GM18505 (cell line): ENCODE measurements at regions not wholly inside any gene's neighbourhood (a gene's known extent, or its start where the extent isn't known, plus 50 kb on each side); places are given as distances from the start of the nearest gene placed in this dataset.

Source experiments
- ATAC-seq: cut with Tn5 transposase; IDR thresholded peaks from one replicate; pipeline ENCODE4 v1.9.1; 2021; ENCODE audit not compliant: unreplicated experiment
- POLR2A ChIP-seq: IDR thresholded peaks from 4 replicates; pipeline ENCODE4 v1.6.1; 2011; ENCODE audit warnings: borderline replicate concordance; ENCODE audit not compliant: insufficient read depth, insufficient read length; ENCODE audit errors: extremely low read depth

DNA sequence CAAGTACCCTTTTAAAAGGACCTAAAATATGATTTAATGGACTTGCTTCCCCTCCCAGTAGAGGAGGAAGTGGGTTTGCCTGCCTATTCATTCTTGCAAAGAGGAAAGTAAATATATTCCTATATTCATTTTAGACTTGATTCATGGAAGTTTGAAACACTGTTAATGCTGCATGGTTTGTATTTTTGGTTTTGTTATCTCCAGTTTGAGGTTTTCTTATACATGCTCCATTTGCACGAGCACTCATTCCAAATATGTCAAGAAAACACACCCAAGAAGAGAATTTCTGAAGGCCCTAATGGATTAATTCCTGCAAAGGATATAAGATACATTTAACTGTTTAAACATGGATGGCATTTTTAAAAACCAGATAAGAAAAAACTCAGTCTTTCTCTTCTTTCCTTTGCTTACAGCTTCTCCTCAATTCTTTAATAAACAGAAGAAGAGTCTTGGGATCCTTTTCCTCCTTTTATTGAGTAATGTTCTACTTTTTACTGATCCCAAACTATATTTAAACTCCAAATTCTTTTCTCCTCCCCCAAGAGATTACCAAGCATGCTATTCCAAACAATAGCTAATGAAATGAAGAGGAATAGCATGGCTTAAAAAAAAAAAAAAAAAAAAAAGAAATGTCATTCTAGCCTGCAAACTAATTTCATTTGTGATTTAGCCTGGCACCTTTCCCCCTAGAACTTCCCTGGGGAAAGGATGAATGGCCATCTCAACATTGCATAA lies 54.6 kb upstream of the LDB2 start:
- ATAC-seq, result no peak
- TF ChIP-seq POLR2A, result no peak

DNA sequence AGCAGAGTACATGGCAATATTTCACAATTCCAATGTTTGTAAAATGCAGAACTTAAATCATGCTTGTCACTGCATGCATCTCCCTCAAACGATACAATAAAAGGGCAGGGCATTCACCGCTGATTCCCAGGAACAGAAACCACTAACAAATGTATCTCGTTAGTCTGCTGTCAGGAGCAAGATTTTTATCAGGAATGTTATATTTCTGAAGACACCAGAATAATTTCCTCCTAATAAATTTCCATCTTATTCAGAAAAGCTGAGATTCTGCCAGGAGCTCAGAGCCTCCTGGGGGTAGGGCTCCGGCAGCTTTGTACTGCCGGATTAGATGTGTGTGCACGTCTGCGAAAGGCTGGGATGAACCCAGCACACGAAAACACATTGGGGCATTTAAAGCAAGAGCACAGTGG lies 54.0 kb upstream of the LDB2 start:
- no peak for TF ChIP-seq POLR2A
- ATAC-seq, result no peak
